ENCODE measurements at regions not wholly inside any gene's neighbourhood (a gene's known extent, or its start where the extent isn't known, plus 50 kb on each side); places are given as distances from the start of the nearest gene placed in this dataset.

GRCh38 chr2:63788071-63788470, 53.6 kb upstream of the UGP2 start:
- no peaks in the 10 kb centered on the region for H3K9me3 ChIP-seq
- no peak overlapping the region for H3K27ac ChIP-seq
- H3K27me3 ChIP-seq = no peaks in the 10 kb centered on the region
- TF ChIP-seq POLR2A (IDR thresholded peaks at IDR 0.05) (no peak), CTCF (IDR thresholded peaks at IDR 0.05) (no peak)
- DNase-seq = no peak
- no peaks in the 10 kb centered on the region for H3K36me3 ChIP-seq
- H3K4me1 ChIP-seq = no peaks in the 10 kb centered on the region
- no peak overlapping the region for H3K4me3 ChIP-seq

DNA sequence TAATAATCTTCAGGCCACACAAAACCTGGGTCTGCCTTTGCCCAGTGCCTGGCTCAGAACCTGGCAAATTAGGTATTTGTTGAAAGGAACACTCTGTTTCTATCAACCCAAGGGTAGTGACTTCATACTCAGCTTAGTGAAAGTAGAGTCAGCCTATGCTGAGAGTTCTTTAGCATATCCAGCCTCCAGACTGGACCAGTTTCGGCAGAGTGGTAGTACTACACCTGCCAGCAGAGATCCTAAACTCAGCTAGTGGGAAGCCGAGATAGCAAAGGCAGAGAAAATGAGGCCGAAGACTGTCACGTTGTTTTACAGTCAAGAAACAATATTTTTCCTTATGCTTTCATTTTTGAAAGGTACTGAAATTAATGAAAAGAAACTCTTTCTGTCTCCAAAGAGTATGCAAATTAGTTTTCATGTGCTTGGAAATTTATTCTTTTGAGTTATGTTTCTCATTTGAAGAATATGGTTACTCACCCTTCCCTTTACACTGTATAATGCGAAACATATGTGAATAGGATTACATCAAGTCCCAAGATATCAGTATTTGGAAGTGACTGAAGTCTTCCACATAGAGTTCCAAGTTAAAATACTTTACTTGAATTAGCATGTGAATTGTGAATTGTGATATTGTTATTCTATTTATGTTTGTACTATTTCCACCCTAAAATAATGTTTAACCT, 52.2 kb upstream of the UGP2 start:
- H3K36me3 ChIP-seq = no peaks in the 10 kb centered on the region
- TF ChIP-seq POLR2A (IDR thresholded peaks at IDR 0.05) = no peak
- no peak for TF ChIP-seq CTCF (IDR thresholded peaks at IDR 0.05)
- H3K4me1 ChIP-seq = no peaks in the 10 kb centered on the region
- no peaks in the 10 kb centered on the region for H3K27me3 ChIP-seq
- no peaks in the 10 kb centered on the region for H3K9me3 ChIP-seq
- no peak overlapping the region for H3K4me3 ChIP-seq
- DNase-seq = no peak
- H3K27ac ChIP-seq = no peak overlapping the region

GRCh38 chr2:63790491-63790890, 51.2 kb upstream of the UGP2 start:
- no peaks in the 10 kb centered on the region for H3K27me3 ChIP-seq
- no peak for TF ChIP-seq POLR2A (IDR thresholded peaks at IDR 0.05)
- no peak for TF ChIP-seq CTCF (IDR thresholded peaks at IDR 0.05)
- H3K4me1 ChIP-seq = no peaks in the 10 kb centered on the region
- no peaks in the 10 kb centered on the region for H3K9me3 ChIP-seq
- DNase-seq = no peak
- no peak overlapping the region for H3K27ac ChIP-seq
- no peak overlapping the region for H3K4me3 ChIP-seq
- no peaks in the 10 kb centered on the region for H3K36me3 ChIP-seq

- Histone ChIP-seq H3K27me3 (no peaks in the 10 kb centered on the region), H3K4me3 (no peak overlapping the region), H3K27ac (no peak overlapping the region), H3K9me3 (no peaks in the 10 kb centered on the region), H3K36me3 (no peaks in the 10 kb centered on the region), H3K4me1 (no peaks in the 10 kb centered on the region)
- DNase-seq = no peak
- no peak for TF ChIP-seq CTCF (IDR thresholded peaks at IDR 0.05)
- no peak for TF ChIP-seq POLR2A (IDR thresholded peaks at IDR 0.05)
These were observed 50.8 kb upstream of the UGP2 start for GRCh38 chr2:63790906-63791305.

GRCh38 chr2:63791387-63791786, 50.3 kb upstream of the UGP2 start:
- Histone ChIP-seq H3K27ac (no peak overlapping the region), H3K4me3 (no peak overlapping the region), H3K27me3 (no peaks in the 10 kb centered on the region), H3K4me1 (no peaks in the 10 kb centered on the region), H3K9me3 (no peaks in the 10 kb centered on the region), H3K36me3 (no peaks in the 10 kb centered on the region)
- no peak for DNase-seq
- no peak for TF ChIP-seq POLR2A (IDR thresholded peaks at IDR 0.05)
- TF ChIP-seq CTCF (IDR thresholded peaks at IDR 0.05) = no peak

Data from Peyer's patch (tissue), 4 donors.